ENCODE measurements at regions not wholly inside any gene's neighbourhood (a gene's known extent, or its start where the extent isn't known, plus 50 kb on each side); places are given as distances from the start of the nearest gene placed in this dataset.
"Not testable (repeated sequence)": the region's sequence is repeated elsewhere in the genome, so short reads cannot be mapped to it uniquely, and the experiment has no call there.

- WGBS (ENCODE audit: insufficient coverage, low coverage, missing lambda C conversion rate), result 6% methylated on average over 4 of the region's 4 CpGs
- H3K27me3 ChIP-seq (ENCODE audit: control insufficient read depth in 2 of 2, insufficient read depth in 2 of 2, low read length in 2 of 2); H3K79me2 ChIP-seq (ENCODE audit: control insufficient read depth, insufficient read depth, low read length); in situ Hi-C loops (cut with MboI); intact Hi-C loops (cut with micrococcal nuclease); H3K9me1 ChIP-seq (ENCODE audit: control insufficient read depth, insufficient read depth, low read length); H2AFZ ChIP-seq (ENCODE audit: low read depth, low read length); H3K4me3 ChIP-seq; H4K20me1 ChIP-seq (replicated peaks; ENCODE audit: control insufficient read depth, insufficient read depth, low read length); ATAC-seq; H3K36me3 ChIP-seq (ENCODE audit: control insufficient read depth, insufficient read depth, low read length); H3K4me2 ChIP-seq (ENCODE audit: insufficient read depth, low read length); H3K27ac ChIP-seq (ENCODE audit: extremely low read depth, low read depth, low read length); DNase-seq (ENCODE audit: extremely low read depth in 1 of 4, low spot score in 3 of 4); H3K4me1 ChIP-seq (replicated peaks in 1 of 2; ENCODE audit: control insufficient read depth in 2 of 2, insufficient read depth in 2 of 2, low read length in 2 of 2); POLR2A ChIA-PET; H3K9me3 ChIP-seq (replicated peaks; ENCODE audit: control insufficient read depth, insufficient read depth, low read depth, low read length); FAIRE-seq; BruUV-seq (replicated peaks); CTCF ChIA-PET (ENCODE audit: low intra/inter-chr PET ratio); H3K9ac ChIP-seq (ENCODE audit: insufficient read depth in 1 of 2, low read depth in 2 of 2, low read length in 2 of 2): not testable (repeated sequence)
Measured at GRCh38 chr21:19544493-19544892, 1140.9 kb upstream of the TMPRSS15 start.

GRCh38 chr21:19547951-19548840 is 1144.6 kb upstream of the TMPRSS15 start:
- no peaks in the 10 kb centered on the region for H3K36me3 ChIP-seq (ENCODE audit: control insufficient read depth, insufficient read depth, low read length)
- peaks cover 2% of the 10 kb centered on the region for H3K9me3 ChIP-seq (replicated peaks; ENCODE audit: control insufficient read depth, insufficient read depth, low read depth, low read length)
- H2AFZ ChIP-seq (ENCODE audit: low read depth, low read length), result no peak overlapping the region
- ChIA-PET CTCF (ENCODE audit: low intra/inter-chr PET ratio) (no interaction called here), POLR2A (interaction anchor here (0.5 kb wide), 1 partner anchor 37 kb away, joined by 3 read pairs; no protein-coding TSS in a partner anchor)
- no peaks in the 10 kb centered on the region for H3K79me2 ChIP-seq (ENCODE audit: control insufficient read depth, insufficient read depth, low read length)
- H4K20me1 ChIP-seq (replicated peaks; ENCODE audit: control insufficient read depth, insufficient read depth, low read length), result no peaks in the 10 kb centered on the region
- H3K27me3 ChIP-seq (ENCODE audit: control insufficient read depth in 2 of 2, insufficient read depth in 2 of 2, low read length in 2 of 2), result no peaks in the 10 kb centered on the region
- FAIRE-seq (no peak), DNase-seq (ENCODE audit: extremely low read depth in 1 of 4, low spot score in 3 of 4) (no peak), ATAC-seq (no peak)
- no TSS peak for BruUV-seq (replicated peaks)
- 13% methylated on average over 7 of the region's 7 CpGs for WGBS (ENCODE audit: insufficient coverage, low coverage, missing lambda C conversion rate)
- intact Hi-C loops (cut with micrococcal nuclease) (no loop called here), in situ Hi-C loops (cut with MboI) (no loop called here)
- no peak overlapping the region for H3K4me2 ChIP-seq (ENCODE audit: insufficient read depth, low read length)
- H3K27ac ChIP-seq (ENCODE audit: extremely low read depth, low read depth, low read length), result no peak overlapping the region
- H3K9ac ChIP-seq (ENCODE audit: insufficient read depth in 1 of 2, low read depth in 2 of 2, low read length in 2 of 2), result no peak overlapping the region
- H3K9me1 ChIP-seq (ENCODE audit: control insufficient read depth, insufficient read depth, low read length), result no peaks in the 10 kb centered on the region
- no peaks in the 10 kb centered on the region for H3K4me1 ChIP-seq (replicated peaks in 1 of 2; ENCODE audit: control insufficient read depth in 2 of 2, insufficient read depth in 2 of 2, low read length in 2 of 2)
- H3K4me3 ChIP-seq, result no peak overlapping the region
- TF ChIP-seq NRF1 (conservative IDR thresholded peaks at IDR 0.05 in 1 of 2, IDR thresholded peaks at IDR 0.05 in 1 of 2) (no peak), CTCF (IDR thresholded peaks at IDR 0.05 in 2 of 3, conservative IDR thresholded peaks at IDR 0.05 in 1 of 3; ENCODE audit: insufficient read depth in 2 of 3, low read depth in 1 of 3, low read length in 3 of 3) (no peak), U2AF1 (optimal IDR thresholded peaks at IDR 0.05; ENCODE audit: low read depth, low read length) (no peak), PATZ1 (CRISPR knock-in tag; IDR thresholded peaks at IDR 0.05; ENCODE audit: borderline replicate concordance) (no peak), PRPF4 (IDR thresholded peaks at IDR 0.05; ENCODE audit: insufficient read depth, low read depth, low read length, poor library complexity, severe bottlenecking) (no peak), HNRNPLL (IDR thresholded peaks at IDR 0.05; ENCODE audit: low read depth, low read length, poor library complexity, severe bottlenecking) (no peak), TAF7 (tag; IDR thresholded peaks at IDR 0.05) (no peak), ATF4 (CRISPR knock-in tag; IDR thresholded peaks at IDR 0.05) (no peak), MAFG (tag; conservative IDR thresholded peaks at IDR 0.05) (no peak)

All from K562 (cell line).